HUES64 (cell line): ENCODE measurements at regions not wholly inside any gene's neighbourhood (a gene's known extent, or its start where the extent isn't known, plus 50 kb on each side); places are given as distances from the start of the nearest gene placed in this dataset.

Experiments used
- H3K27ac ChIP-seq: 2 replicates; pipeline ENCODE4 v1.7.0; 2013; ENCODE audit warnings: low read depth, low read length, inconsistent platforms
- H3K27me3 ChIP-seq: 2 replicates; pipeline ENCODE4 v1.6.1; 2013; ENCODE audit warnings: mild to moderate bottlenecking, low read length; ENCODE audit not compliant: insufficient read depth
- H3K36me3 ChIP-seq: 2 replicates; pipeline ENCODE4 v1.6.1; 2013; ENCODE audit warnings: mild to moderate bottlenecking, low read length; ENCODE audit not compliant: insufficient read depth
- H3K4me1 ChIP-seq: 2 replicates; pipeline ENCODE4 v1.6.1; 2013; ENCODE audit warnings: mild to moderate bottlenecking, low read length, moderate library complexity; ENCODE audit not compliant: insufficient read depth
- H3K4me3 ChIP-seq: 2 replicates; pipeline ENCODE4 v1.5.1; 2013; ENCODE audit warnings: mild to moderate bottlenecking, low read length, moderate library complexity
- H3K9ac ChIP-seq: 2 replicates; pipeline ENCODE4 v1.6.1; 2013; ENCODE audit warnings: mild to moderate bottlenecking, low read depth, low read length
- H3K9me3 ChIP-seq: 2 replicates; pipeline ENCODE4 v1.6.1; 2013; ENCODE audit warnings: low read depth, low read length; ENCODE audit not compliant: insufficient read depth
- WGBS: fragments of 150-250, 120-280 bp; methylation state at CpG from one replicate; pipeline ENCODE4 v1.1.7; 2013; ENCODE audit warnings: missing lambda C conversion rate; 5-methylcytosine and 5-hydroxymethylcytosine counted together

DNA sequence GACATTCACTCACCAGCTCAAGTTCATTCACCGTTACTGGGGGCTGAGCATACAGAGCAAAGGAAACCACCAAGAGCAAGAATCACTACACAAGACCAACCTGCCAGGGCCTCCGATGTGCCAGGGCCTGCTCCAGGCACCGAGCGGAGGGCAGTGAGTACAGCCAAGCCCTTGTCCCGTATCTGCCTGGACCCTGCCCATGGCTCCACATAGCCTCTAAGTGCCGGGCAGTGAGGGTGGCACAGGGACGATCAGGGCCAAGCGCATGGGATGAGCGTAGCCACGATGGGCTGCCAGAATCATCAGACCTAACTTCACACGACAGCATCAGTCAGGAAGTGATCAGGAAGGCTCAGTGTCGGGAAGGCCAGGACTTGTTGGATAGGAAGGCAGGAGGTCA is 199.6 kb downstream of the BCL11B start:
- Histone ChIP-seq H3K4me3 (no peak overlapping the region), H3K4me1 (no peaks in the 10 kb centered on the region), H3K9ac (no peak overlapping the region), H3K27me3 (no peaks in the 10 kb centered on the region), H3K36me3 (no peaks in the 10 kb centered on the region), H3K9me3 (no peaks in the 10 kb centered on the region), H3K27ac (no peak overlapping the region)
- 97% methylated on average over 12 of the region's 12 CpGs for WGBS

DNA sequence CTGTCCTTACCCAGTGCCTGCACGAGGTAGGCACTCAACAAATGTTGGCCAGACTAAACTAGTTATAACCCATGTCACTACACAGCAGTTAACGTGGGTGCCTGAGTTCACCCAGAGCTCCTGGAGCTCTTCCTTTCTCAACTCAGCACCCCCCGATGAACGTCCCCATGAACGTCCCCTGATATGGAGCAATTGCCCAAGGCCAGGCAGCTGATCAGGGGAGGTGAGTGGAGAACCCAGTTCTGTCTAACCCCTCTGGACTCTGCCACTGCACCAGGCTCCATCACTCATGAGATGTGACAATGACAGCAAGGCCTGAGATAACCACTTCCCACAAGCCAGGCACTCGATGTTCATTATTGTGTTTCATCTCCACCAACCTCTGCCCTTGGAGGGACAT is 199.0 kb downstream of the BCL11B start:
- 95% methylated on average over 6 of the region's 6 CpGs for WGBS
- Histone ChIP-seq H3K36me3 (no peaks in the 10 kb centered on the region), H3K4me3 (no peak overlapping the region), H3K27ac (no peak overlapping the region), H3K27me3 (no peaks in the 10 kb centered on the region), H3K9ac (no peak overlapping the region), H3K9me3 (no peaks in the 10 kb centered on the region), H3K4me1 (no peaks in the 10 kb centered on the region)

DNA sequence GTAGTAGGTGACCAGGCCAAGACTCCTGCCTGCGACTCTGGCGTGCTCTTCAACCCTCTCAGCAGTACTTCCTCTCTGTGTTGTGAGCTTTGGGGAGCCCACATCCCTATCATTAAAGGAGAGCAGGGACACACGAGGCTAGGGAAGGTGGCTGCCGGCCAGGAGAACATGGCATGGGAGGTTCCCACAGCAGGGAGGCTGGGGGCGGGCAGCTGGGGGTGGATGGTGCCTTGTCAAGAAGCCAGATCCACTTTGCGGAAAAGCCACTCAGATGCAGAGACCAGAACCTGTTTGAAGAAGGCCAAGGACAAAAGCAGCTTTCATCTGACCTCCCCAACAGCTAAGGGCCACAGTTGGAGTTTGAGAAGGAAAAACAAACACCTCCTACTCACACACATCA is 198.6 kb downstream of the BCL11B start:
- Histone ChIP-seq H3K4me3 (no peak overlapping the region), H3K27ac (no peak overlapping the region), H3K36me3 (no peaks in the 10 kb centered on the region), H3K9ac (no peak overlapping the region), H3K4me1 (no peaks in the 10 kb centered on the region), H3K27me3 (no peaks in the 10 kb centered on the region), H3K9me3 (no peaks in the 10 kb centered on the region)
- WGBS = 90% methylated on average over 6 of the region's 6 CpGs

DNA sequence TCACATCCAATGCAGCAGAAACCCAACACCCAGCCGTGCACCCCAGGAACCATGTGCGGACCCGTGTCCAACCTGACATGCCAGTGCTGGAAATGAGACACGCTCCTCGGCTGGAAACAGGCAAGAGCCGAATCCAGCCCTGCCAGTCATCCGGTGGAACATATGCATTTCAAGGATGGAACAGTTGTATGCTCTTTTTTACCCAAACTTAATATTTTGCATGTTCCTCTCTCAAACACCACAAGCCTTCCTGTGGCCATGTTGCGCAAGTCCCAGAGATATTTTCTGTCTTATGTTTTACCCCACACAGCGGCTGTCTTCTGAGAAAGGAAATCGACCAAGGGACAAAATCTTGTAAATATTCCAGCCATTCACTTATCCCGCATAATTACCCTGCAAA is 196.9 kb downstream of the BCL11B start:
- Histone ChIP-seq H3K4me3 (no peak overlapping the region), H3K27ac (no peak overlapping the region), H3K9me3 (no peaks in the 10 kb centered on the region), H3K9ac (no peak overlapping the region), H3K36me3 (no peaks in the 10 kb centered on the region), H3K4me1 (no peaks in the 10 kb centered on the region), H3K27me3 (no peaks in the 10 kb centered on the region)
- 96% methylated on average over 11 of the region's 11 CpGs for WGBS

DNA sequence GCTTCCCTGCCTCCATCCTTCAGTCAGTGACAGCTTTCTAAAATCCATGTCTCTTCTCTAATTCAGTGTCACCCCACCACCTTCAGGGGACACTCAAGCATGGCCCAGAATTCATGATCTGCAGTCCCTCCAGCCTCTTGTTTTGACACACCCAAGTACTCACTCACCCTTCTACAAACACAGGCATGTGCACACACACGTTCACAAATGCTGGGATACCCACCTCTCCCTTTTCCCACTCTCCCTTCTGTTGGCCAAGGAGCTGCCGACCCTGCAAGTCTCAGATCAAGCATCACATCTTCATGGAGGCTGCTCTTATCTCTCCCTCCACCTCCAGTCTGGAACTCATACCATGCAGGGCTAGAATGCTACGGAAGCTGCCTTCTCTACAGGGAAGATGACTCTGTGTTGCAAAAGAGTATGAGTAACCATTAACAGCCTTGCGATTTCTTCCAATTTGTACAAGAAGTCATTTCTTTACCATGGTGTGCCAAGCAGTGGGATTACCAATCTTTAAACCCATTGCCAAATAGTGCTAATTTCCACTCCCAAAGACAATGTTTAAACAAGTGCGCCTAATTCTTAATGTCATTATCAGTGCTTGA is 196.1 kb downstream of the BCL11B start:
- Histone ChIP-seq H3K36me3 (no peaks in the 10 kb centered on the region), H3K4me3 (no peak overlapping the region), H3K9ac (no peak overlapping the region), H3K27ac (no peak overlapping the region), H3K9me3 (no peaks in the 10 kb centered on the region), H3K4me1 (no peaks in the 10 kb centered on the region), H3K27me3 (no peaks in the 10 kb centered on the region)
- WGBS = 90% methylated on average over 5 of the region's 5 CpGs

DNA sequence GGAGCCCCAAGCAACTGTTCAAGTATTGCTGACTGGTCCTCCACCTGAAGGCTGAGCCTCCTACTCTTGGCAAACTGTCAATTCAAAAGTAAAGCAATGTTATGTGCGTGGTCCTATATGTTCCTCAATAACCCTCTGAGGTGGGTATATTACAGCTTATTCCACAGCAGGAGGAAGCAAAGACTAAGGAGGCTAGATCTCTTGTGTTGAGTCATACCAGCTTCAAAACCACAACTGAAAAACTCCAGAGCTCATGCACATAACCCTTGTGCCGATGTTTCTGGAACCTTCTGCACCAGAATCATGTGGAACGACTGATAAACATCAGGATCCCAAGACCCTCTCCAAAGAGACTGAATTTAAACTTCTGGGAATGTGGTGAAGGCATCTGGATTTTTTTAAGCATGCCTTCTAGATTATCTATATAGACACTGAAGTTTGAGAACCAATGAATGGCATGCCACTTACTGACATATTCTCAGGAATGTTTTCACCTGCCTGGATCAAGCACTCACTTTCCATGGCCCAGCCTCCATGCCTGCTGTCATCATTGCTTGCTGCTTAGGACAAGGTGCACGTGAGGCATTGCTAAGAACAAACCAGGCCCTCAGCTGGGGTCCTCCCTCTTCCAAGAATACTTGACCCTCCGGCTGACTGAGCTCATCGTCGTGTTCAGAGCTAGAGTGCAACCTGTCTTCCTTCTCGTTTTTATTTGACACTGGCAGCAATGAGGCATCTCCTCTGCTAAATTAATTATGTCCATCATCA is 194.7 kb downstream of the BCL11B start:
- H3K27ac ChIP-seq = no peak overlapping the region
- no peaks in the 10 kb centered on the region for H3K27me3 ChIP-seq
- WGBS = 89% methylated on average over 8 of the region's 8 CpGs
- H3K9me3 ChIP-seq = no peaks in the 10 kb centered on the region
- no peak overlapping the region for H3K9ac ChIP-seq
- no peak overlapping the region for H3K4me3 ChIP-seq
- no peaks in the 10 kb centered on the region for H3K36me3 ChIP-seq
- no peaks in the 10 kb centered on the region for H3K4me1 ChIP-seq

DNA sequence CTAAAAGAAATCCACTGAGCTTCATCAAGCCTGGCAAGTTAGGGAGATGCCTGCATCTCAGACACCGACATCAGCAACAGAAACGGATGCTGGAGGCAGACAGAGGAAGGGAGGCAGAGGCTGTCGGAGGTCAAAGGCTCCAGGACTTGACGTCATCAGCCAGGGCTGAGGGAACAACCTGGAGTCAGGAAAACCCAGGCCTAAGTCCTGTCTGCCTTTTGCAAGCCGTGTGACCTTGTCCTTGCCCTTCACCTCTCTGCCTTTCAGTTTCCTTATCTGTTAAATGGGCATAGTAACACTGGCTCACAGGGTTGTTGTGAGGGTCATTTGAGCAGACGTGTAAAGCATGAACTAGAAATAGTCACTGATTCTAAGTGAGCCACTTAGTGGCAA is 194.2 kb downstream of the BCL11B start:
- 94% methylated on average over 6 of the region's 6 CpGs for WGBS
- H3K9ac ChIP-seq = no peak overlapping the region
- H3K36me3 ChIP-seq = no peaks in the 10 kb centered on the region
- H3K27ac ChIP-seq = no peak overlapping the region
- H3K4me1 ChIP-seq = no peaks in the 10 kb centered on the region
- no peaks in the 10 kb centered on the region for H3K27me3 ChIP-seq
- no peak overlapping the region for H3K4me3 ChIP-seq
- H3K9me3 ChIP-seq = no peaks in the 10 kb centered on the region

DNA sequence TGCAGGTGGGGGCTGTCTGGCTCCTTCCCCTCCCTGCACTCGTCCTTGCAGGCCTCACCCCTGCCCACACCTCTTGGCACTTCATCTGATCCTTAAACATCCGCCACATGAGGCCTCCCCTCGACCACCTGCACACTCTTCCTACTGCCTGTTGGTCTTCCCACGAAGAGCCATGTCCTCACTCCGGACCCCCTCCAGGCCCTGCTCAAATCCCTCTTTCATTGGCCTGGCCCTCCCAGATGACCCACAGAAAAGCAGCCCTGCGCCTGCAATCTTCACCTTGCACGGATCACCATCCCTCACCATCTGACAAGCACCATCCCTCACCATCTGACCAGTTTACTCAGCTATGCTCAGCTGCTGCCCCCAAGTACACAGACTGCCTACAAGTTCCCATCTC is 193.6 kb downstream of the BCL11B start:
- Histone ChIP-seq H3K27ac (no peak overlapping the region), H3K9me3 (no peaks in the 10 kb centered on the region), H3K9ac (no peak overlapping the region), H3K4me3 (no peak overlapping the region), H3K27me3 (no peaks in the 10 kb centered on the region), H3K4me1 (no peaks in the 10 kb centered on the region), H3K36me3 (no peaks in the 10 kb centered on the region)
- WGBS = 90% methylated on average over 7 of the region's 7 CpGs

DNA sequence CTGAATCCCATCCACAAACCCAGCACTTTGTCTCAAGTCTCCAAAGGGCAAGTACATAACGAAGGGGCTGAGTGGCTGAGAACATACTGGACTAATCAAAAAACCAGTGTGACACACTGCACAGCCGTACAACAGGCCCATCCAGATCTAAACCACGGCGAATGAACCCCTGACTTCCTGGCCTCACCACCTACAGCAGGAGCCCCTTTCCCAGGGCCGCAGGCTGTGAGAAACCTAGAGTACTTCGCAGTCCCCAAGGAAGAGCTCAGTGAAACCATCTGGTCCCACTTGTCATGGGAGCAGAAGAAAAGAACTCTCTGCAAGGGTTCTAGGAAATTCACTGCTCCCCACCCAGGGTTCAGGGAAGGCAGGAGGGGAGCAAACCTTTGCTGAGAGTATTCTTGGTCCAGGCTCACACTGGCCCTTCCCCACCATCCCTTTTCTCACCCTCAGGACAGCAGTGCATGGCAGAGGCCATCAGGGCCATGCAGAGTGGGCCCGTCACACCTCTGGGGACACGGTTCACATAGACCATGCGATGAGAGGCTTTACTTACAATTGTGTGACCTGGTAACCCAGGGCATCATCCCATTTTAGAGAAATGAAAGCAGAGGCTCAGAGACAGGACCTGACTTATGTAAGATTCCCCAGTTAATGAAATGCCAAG is 192.8 kb downstream of the BCL11B start:
- no peaks in the 10 kb centered on the region for H3K36me3 ChIP-seq
- WGBS = 90% methylated on average over 9 of the region's 9 CpGs
- H3K9ac ChIP-seq = no peak overlapping the region
- H3K4me3 ChIP-seq = no peak overlapping the region
- no peaks in the 10 kb centered on the region for H3K4me1 ChIP-seq
- no peaks in the 10 kb centered on the region for H3K27me3 ChIP-seq
- no peak overlapping the region for H3K27ac ChIP-seq
- no peaks in the 10 kb centered on the region for H3K9me3 ChIP-seq

DNA sequence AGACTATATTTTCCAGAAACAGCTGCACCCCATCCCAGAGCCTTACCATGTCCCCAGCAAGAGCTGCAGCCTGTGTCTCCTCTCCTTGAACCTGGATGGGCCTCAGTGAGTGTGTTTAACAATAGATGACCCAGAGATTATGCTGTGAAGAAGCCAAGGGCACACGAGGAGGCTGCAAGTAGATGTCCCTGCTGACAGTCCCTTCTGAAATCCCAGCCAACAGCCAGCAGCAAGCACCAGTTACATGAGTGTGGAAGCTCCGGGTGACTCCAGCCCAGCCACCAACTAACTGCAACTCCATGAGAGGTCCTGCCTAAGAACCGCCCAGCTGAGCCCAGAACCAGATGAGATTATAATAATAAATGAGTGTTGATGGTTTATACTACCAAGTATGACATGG is 191.7 kb downstream of the BCL11B start:
- Histone ChIP-seq H3K4me1 (no peaks in the 10 kb centered on the region), H3K9me3 (no peaks in the 10 kb centered on the region), H3K36me3 (no peaks in the 10 kb centered on the region), H3K9ac (no peak overlapping the region), H3K4me3 (no peak overlapping the region), H3K27me3 (no peaks in the 10 kb centered on the region), H3K27ac (no peak overlapping the region)
- 92% methylated on average over 2 of the region's 3 CpGs for WGBS

DNA sequence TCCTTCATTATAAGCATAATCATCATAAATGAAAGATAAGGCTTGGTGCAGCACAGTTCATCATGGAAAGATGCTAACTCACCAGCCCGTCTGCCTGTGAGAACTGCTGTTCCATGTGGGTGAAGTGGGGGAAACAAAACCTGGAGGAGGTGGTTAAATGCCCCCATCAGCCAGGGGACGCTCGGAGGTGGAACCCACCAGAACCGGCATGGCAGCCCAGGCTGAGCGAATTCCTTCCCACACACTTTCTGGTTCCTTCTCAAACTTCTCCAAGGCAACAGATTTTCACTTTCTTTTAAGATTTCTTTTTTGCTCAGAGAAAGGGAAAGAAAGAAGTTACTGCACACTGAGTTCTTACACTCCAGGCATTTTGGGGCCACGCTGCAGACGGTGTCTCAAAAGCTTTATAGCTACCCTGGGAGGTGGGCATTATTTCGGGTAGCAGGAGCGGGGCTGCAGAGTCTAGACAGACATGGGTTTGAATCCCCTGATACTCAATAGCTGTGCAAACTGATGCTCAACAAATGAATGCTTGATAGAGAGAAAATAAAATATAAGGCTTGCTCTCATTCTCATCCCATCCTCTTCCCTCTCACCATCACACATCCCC is 190.7 kb downstream of the BCL11B start:
- Histone ChIP-seq H3K4me3 (no peak overlapping the region), H3K4me1 (no peaks in the 10 kb centered on the region), H3K9ac (no peak overlapping the region), H3K36me3 (no peaks in the 10 kb centered on the region), H3K27me3 (no peaks in the 10 kb centered on the region), H3K9me3 (no peaks in the 10 kb centered on the region), H3K27ac (no peak overlapping the region)
- WGBS = 96% methylated on average over 9 of the region's 9 CpGs
